ENCODE measurements at regions not wholly inside any gene's neighbourhood (a gene's known extent, or its start where the extent isn't known, plus 50 kb on each side); places are given as distances from the start of the nearest gene placed in this dataset.

DNA sequence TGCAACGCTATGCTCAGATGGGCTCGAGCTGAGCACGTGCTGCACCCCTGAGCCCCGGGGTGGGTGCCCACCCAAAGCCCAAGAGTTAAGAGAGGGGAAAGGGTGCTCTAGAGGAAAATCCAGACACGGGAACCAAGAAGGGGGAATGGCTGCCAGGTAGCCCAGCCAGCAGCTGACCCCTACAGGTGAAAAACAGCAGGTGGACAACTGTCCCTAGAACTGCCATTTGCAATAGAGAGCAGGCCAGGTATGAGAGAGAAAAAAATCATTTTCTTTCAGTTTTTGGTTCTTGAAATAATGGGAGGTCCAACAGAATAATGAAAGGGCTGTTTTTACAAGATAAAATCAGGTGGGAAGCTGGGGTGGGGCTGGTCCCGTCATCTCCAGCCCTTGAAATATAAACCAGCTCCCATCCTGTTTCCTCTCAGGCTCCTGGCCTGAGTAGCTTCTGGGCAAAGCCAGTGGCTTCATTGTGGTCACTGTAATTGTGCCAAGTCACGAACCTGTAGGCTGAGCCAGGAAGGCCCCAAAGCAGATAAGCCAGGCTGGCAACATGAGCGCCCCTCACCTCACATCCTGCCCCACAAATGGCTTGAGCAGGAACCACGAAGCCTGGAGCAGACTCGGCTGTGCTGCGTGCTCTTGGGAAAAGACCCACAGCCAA is 257.8 kb downstream of the SNX10 start:
- no peak overlapping the region for H2BK20ac ChIP-seq (ENCODE audit: low read depth, low read length)
- no peaks in the 10 kb centered on the region for H3K9me1 ChIP-seq (ENCODE audit: insufficient read depth, low read length)
- intact Hi-C loops (cut with micrococcal nuclease) (no loop called here), in situ Hi-C loops (cut with MboI; ENCODE audit: low sequenced_read_pairs) (no loop called here), dilution Hi-C loops (cut with HindIII; ENCODE audit: low sequenced_read_pairs, unreplicated experiment) (no loop called here)
- H2BK120ac ChIP-seq (ENCODE audit: low read depth, low read length): no peak overlapping the region
- no peaks in the 10 kb centered on the region for H3K79me1 ChIP-seq (ENCODE audit: low read depth in 1 of 2, low read length in 2 of 2)
- no peaks in the 10 kb centered on the region for H3K9me3 ChIP-seq (ENCODE audit: control insufficient read depth, insufficient read depth, low read length)
- BruUV-seq (replicated peaks): no TSS peak
- H3K23ac ChIP-seq (ENCODE audit: low read depth, low read length): no peak overlapping the region
- no peak overlapping the region for H2AFZ ChIP-seq (replicated peaks; ENCODE audit: low read length, poor library complexity)
- no peak overlapping the region for H2BK5ac ChIP-seq (ENCODE audit: low read depth, low read length, poor library complexity, severe bottlenecking)
- ChIA-PET CTCF (no interaction called here), POLR2A (ENCODE audit: unreplicated experiment) (no interaction called here)
- H3K14ac ChIP-seq (replicated peaks; ENCODE audit: low read depth, low read length): no peak overlapping the region
- H3K18ac ChIP-seq (ENCODE audit: low read depth, low read length): no peak overlapping the region
- H4K8ac ChIP-seq (ENCODE audit: low read depth in 2 of 2, low read length in 2 of 2): no peak overlapping the region
- no CpG with 5 or more reads among the region's 11 CpGs for whole genome bisulfite sequencing, 2 experiments (ENCODE audit: extremely low coverage in 2 of 2, insufficient read length in 1 of 2)
- H3K27me3 ChIP-seq (ENCODE audit: control insufficient read depth, insufficient read depth, low read length): no peaks in the 10 kb centered on the region
- H3K56ac ChIP-seq (ENCODE audit: extremely low read depth, insufficient read depth, low read length): no peak overlapping the region
- H3K9ac ChIP-seq (ENCODE audit: low read depth, low read length): no peak overlapping the region
- no peaks in the 10 kb centered on the region for H3K4me1 ChIP-seq (ENCODE audit: control insufficient read depth, insufficient read depth, low read length)
- no peak overlapping the region for H3K4ac ChIP-seq (ENCODE audit: low read depth, low read length)
- H3K36me3 ChIP-seq (ENCODE audit: control insufficient read depth, insufficient read depth, low read length): no peaks in the 10 kb centered on the region
- H2AK9ac ChIP-seq (replicated peaks; ENCODE audit: low read depth, low read length, poor library complexity): no peak overlapping the region
- H3K4me2 ChIP-seq (ENCODE audit: low read depth, low read length): no peak overlapping the region
- H4K91ac ChIP-seq (ENCODE audit: insufficient read depth, low read depth, low read length): no peak overlapping the region
- H3K27ac ChIP-seq (ENCODE audit: insufficient read depth, low read length): no peak overlapping the region
- no peak overlapping the region for H4K5ac ChIP-seq (ENCODE audit: low read depth, low read length)
- H2AK5ac ChIP-seq (ENCODE audit: low read depth, low read length): no peak overlapping the region
- DNase-seq (no peak), ATAC-seq (ENCODE audit: low read depth) (no peak)
- TF ChIP-seq MAZ (IDR thresholded peaks at IDR 0.05; ENCODE audit: borderline replicate concordance, low read depth, low read length) (no peak), CHD1 (IDR thresholded peaks at IDR 0.05; ENCODE audit: low read depth, low read length) (no peak), CEBPB (IDR thresholded peaks at IDR 0.05; ENCODE audit: low read depth, low read length) (no peak), RFX5 (IDR thresholded peaks at IDR 0.05; ENCODE audit: low read depth, low read length) (no peak), MAFK (IDR thresholded peaks at IDR 0.05; ENCODE audit: low read depth, low read length) (no peak), RAD21 (IDR thresholded peaks at IDR 0.05; ENCODE audit: low read length) (no peak), MXI1 (IDR thresholded peaks at IDR 0.05; ENCODE audit: borderline replicate concordance, low read depth, low read length) (no peak), BHLHE40 (IDR thresholded peaks at IDR 0.05; ENCODE audit: low read depth, low read length) (no peak), FOS (IDR thresholded peaks at IDR 0.05; ENCODE audit: low read depth, low read length) (no peak), SMC3 (IDR thresholded peaks at IDR 0.05; ENCODE audit: low read depth, low read length) (no peak), POLR2A (IDR thresholded peaks at IDR 0.05; ENCODE audit: low read depth, low read length) (no peak), NFE2L2 (IDR thresholded peaks at IDR 0.05; ENCODE audit: low read depth, low read length) (no peak), RCOR1 (IDR thresholded peaks at IDR 0.05; ENCODE audit: insufficient replicate concordance, low read length) (no peak)
- TF ChIP-seq, protein P1, sequence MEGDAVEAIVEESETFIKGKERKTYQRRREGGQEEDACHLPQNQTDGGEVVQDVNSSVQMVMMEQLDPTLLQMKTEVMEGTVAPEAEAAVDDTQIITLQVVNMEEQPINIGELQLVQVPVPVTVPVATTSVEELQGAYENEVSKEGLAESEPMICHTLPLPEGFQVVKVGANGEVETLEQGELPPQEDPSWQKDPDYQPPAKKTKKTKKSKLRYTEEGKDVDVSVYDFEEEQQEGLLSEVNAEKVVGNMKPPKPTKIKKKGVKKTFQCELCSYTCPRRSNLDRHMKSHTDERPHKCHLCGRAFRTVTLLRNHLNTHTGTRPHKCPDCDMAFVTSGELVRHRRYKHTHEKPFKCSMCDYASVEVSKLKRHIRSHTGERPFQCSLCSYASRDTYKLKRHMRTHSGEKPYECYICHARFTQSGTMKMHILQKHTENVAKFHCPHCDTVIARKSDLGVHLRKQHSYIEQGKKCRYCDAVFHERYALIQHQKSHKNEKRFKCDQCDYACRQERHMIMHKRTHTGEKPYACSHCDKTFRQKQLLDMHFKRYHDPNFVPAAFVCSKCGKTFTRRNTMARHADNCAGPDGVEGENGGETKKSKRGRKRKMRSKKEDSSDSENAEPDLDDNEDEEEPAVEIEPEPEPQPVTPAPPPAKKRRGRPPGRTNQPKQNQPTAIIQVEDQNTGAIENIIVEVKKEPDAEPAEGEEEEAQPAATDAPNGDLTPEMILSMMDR (conservative IDR thresholded peaks at IDR 0.05; ENCODE audit: low read depth, low read length): no peak
- TF ChIP-seq, protein P2, sequence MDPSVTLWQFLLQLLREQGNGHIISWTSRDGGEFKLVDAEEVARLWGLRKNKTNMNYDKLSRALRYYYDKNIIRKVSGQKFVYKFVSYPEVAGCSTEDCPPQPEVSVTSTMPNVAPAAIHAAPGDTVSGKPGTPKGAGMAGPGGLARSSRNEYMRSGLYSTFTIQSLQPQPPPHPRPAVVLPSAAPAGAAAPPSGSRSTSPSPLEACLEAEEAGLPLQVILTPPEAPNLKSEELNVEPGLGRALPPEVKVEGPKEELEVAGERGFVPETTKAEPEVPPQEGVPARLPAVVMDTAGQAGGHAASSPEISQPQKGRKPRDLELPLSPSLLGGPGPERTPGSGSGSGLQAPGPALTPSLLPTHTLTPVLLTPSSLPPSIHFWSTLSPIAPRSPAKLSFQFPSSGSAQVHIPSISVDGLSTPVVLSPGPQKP (IDR thresholded peaks at IDR 0.05; ENCODE audit: borderline replicate concordance, low read depth, low read length): no peak
- TF ChIP-seq, protein P3, sequence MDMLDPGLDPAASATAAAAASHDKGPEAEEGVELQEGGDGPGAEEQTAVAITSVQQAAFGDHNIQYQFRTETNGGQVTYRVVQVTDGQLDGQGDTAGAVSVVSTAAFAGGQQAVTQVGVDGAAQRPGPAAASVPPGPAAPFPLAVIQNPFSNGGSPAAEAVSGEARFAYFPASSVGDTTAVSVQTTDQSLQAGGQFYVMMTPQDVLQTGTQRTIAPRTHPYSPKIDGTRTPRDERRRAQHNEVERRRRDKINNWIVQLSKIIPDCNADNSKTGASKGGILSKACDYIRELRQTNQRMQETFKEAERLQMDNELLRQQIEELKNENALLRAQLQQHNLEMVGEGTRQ (IDR thresholded peaks at IDR 0.05; ENCODE audit: low read depth, low read length): no peak
- no peak overlapping the region for H3K4me3 ChIP-seq (ENCODE audit: insufficient read depth, low read depth, low read length)
- H4K20me1 ChIP-seq (ENCODE audit: insufficient read depth, low read length): no peaks in the 10 kb centered on the region
- no peak overlapping the region for H2BK15ac ChIP-seq (ENCODE audit: low read depth, low read length)
